GM18511 (cell line): ENCODE measurements at regions not wholly inside any gene's neighbourhood (a gene's known extent, or its start where the extent isn't known, plus 50 kb on each side); places are given as distances from the start of the nearest gene placed in this dataset.

Experiments used
- ATAC-seq: cut with Tn5 transposase; IDR thresholded peaks from one replicate; pipeline ENCODE4 v1.9.1; 2021; ENCODE audit warnings: mild to moderate bottlenecking, moderate library complexity; ENCODE audit not compliant: unreplicated experiment

- ATAC-seq = no peak
These were observed 99.4 kb upstream of the GRIK2 start for GRCh38 chr6:101294051-101294638.

- no peak for ATAC-seq
These were observed 98.8 kb upstream of the GRIK2 start for GRCh38 chr6:101294676-101295075.

DNA sequence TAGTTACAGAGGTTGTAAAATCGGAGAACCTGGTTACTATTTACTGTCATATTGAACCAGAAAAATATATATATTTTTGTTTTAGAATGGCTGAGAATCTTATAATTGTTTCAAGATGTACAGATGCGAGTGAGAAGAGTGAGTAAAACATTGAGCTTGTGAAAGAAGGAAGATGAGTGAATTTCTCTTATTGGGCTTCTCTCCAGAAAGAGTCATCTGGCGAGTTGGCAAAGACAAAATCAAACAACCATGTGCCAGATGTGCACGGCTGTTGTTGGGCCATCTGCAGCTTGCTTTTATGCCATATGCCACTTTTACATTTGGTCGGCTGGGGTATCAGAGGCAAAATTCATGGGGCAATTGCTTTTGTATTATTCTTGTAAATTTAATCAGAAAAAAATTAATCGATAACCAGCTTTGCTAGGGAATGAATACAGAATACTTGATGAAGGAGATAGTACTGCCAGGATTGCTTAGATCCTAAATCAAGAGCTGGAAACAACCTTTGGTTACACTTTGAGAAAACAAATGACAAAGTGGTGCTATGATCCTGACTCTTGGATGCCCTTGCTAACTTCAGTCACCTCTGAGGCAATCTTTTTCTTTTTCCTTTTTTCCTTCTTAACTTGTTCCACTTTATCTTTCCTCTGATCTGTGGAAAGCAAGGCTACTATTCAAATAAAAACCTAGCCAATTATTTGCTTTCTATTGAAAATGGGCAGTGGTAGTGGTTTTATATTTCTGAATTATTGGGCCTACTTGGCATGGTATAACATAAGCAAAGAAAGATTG lies 97.1 kb upstream of the GRIK2 start:
- no peak for ATAC-seq

GRCh38 chr6:101302593-101302992 lies 90.9 kb upstream of the GRIK2 start:
- ATAC-seq = no peak

GRCh38 chr6:101303495-101303894 lies 90.0 kb upstream of the GRIK2 start:
- ATAC-seq = no peak

DNA sequence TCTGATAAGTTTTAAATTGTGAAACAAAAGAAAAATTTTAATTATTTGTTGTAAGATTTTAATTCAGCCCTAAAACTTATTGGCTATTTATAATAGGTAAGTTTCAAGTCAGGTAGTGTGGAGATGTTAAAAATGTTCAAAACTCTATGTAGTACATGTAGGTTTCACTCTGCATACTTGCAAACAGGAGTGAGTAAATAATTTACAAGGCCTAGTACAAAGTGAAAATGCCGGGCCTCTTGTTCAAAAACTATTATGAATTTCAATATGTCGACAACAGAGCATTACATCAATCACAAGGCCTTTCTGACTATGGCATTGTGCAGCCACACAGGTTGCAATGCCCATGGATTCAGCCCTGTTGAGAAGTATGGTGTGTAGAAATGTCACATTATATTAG lies 80.9 kb upstream of the GRIK2 start:
- no peak for ATAC-seq

DNA sequence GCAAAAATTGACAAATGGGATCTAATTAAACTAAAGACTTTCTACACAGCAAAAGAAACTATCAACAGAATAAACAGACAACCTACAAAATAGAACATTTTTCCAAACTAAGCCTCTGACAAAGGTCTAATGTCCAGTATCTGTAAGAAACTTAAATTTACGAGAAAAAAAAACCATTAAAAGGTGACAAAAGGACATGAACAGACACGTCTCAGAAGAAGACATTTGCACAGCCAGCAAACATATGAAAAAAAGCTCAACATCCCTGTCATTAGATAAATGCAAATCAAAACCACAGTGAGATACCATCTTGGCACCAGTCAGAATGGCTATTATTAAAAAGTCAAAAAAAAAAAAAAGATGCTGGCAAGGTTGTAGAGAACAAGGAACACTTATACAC lies 70.6 kb upstream of the GRIK2 start:
- no peak for ATAC-seq

GRCh38 chr6:101326411-101326810 lies 67.1 kb upstream of the GRIK2 start:
- no peak for ATAC-seq

GRCh38 chr6:101341926-101342325 lies 51.6 kb upstream of the GRIK2 start:
- ATAC-seq = no peak
